ENCODE measurements at regions not wholly inside any gene's neighbourhood (a gene's known extent, or its start where the extent isn't known, plus 50 kb on each side); places are given as distances from the start of the nearest gene placed in this dataset.

- no peaks in the 10 kb centered on the region for H3K9me3 Mint-ChIP-seq (ENCODE audit: unreplicated experiment)
- peaks cover 2% of the 10 kb centered on the region for H3K4me1 Mint-ChIP-seq (ENCODE audit: unreplicated experiment)
- peaks cover 2% of the 10 kb centered on the region for H3K27me3 Mint-ChIP-seq (ENCODE audit: unreplicated experiment)
- no peak overlapping the region for H3K27ac Mint-ChIP-seq (ENCODE audit: unreplicated experiment)
- H3K4me3 Mint-ChIP-seq (ENCODE audit: unreplicated experiment): no peak overlapping the region
- peaks cover 3% of the 10 kb centered on the region for H3K36me3 Mint-ChIP-seq (ENCODE audit: low read depth, unreplicated experiment)
- DNase-seq (ENCODE audit: low spot score): no peak
- no peak for TF ChIP-seq CTCF (IDR thresholded peaks at IDR 0.05; ENCODE audit: unreplicated experiment)
Measured at GRCh38 chr16:85206472-85207356, 94.4 kb upstream of the CIBAR2 start.

- Mint-ChIP-seq H3K36me3 (ENCODE audit: low read depth, unreplicated experiment) (peaks cover 3% of the 10 kb centered on the region), H3K4me3 (ENCODE audit: unreplicated experiment) (no peak overlapping the region), H3K27ac (ENCODE audit: unreplicated experiment) (no peak overlapping the region), H3K4me1 (ENCODE audit: unreplicated experiment) (peaks cover 2% of the 10 kb centered on the region), H3K27me3 (ENCODE audit: unreplicated experiment) (peaks cover 5% of the 10 kb centered on the region), H3K9me3 (ENCODE audit: unreplicated experiment) (no peaks in the 10 kb centered on the region)
- no peak for DNase-seq (ENCODE audit: low spot score)
- TF ChIP-seq CTCF (IDR thresholded peaks at IDR 0.05; ENCODE audit: unreplicated experiment): no peak
Measured at GRCh38 chr16:85207357-85207921, 95.2 kb upstream of the CIBAR2 start.

GRCh38 chr16:85208181-85208580 lies 95.9 kb upstream of the CIBAR2 start:
- no peaks in the 10 kb centered on the region for H3K9me3 Mint-ChIP-seq (ENCODE audit: unreplicated experiment)
- peaks cover 2% of the 10 kb centered on the region for H3K4me1 Mint-ChIP-seq (ENCODE audit: unreplicated experiment)
- no peak overlapping the region for H3K27ac Mint-ChIP-seq (ENCODE audit: unreplicated experiment)
- H3K27me3 Mint-ChIP-seq (ENCODE audit: unreplicated experiment): peaks cover 5% of the 10 kb centered on the region
- H3K36me3 Mint-ChIP-seq (ENCODE audit: low read depth, unreplicated experiment): peaks cover 3% of the 10 kb centered on the region
- no peak for TF ChIP-seq CTCF (IDR thresholded peaks at IDR 0.05; ENCODE audit: unreplicated experiment)
- no peak overlapping the region for H3K4me3 Mint-ChIP-seq (ENCODE audit: unreplicated experiment)
- DNase-seq (ENCODE audit: low spot score): no peak

- Mint-ChIP-seq H3K4me3 (ENCODE audit: unreplicated experiment) (no peak overlapping the region), H3K4me1 (ENCODE audit: unreplicated experiment) (peaks cover 2% of the 10 kb centered on the region), H3K9me3 (ENCODE audit: unreplicated experiment) (no peaks in the 10 kb centered on the region), H3K27ac (ENCODE audit: unreplicated experiment) (no peak overlapping the region), H3K36me3 (ENCODE audit: low read depth, unreplicated experiment) (peaks cover 3% of the 10 kb centered on the region), H3K27me3 (ENCODE audit: unreplicated experiment) (peaks cover 5% of the 10 kb centered on the region)
- no peak for TF ChIP-seq CTCF (IDR thresholded peaks at IDR 0.05; ENCODE audit: unreplicated experiment)
- DNase-seq (ENCODE audit: low spot score): no peak
Measured at GRCh38 chr16:85208643-85209520, 96.6 kb upstream of the CIBAR2 start.

All from endothelial cell (in vitro differentiated cells).